GM23248 (cell line): ENCODE measurements at regions not wholly inside any gene's neighbourhood (a gene's known extent, or its start where the extent isn't known, plus 50 kb on each side); places are given as distances from the start of the nearest gene placed in this dataset.
"Not testable (repeated sequence)": the region's sequence is repeated elsewhere in the genome, so short reads cannot be mapped to it uniquely, and the experiment has no call there.

ENCODE experiments used
- DNase-seq: peaks from one replicate; pipeline ENCODE4 v3.0.0-alpha.2; 2015
- H2AFZ ChIP-seq: fragments of 200-600 bp; sonication (generic); 2 replicates; pipeline ENCODE4 v1.6.1; 2016; ENCODE audit warnings: antibody characterized with exemption
- H3F3A ChIP-seq: fragments of 200-600 bp; sonication (generic); 2 replicates; pipeline ENCODE4 v1.6.1; 2016; ENCODE audit warnings: mild to moderate bottlenecking, antibody characterized with exemption, mixed run types; ENCODE audit not compliant: insufficient read depth
- H3K27ac ChIP-seq: fragments of 200-600 bp; sonication (generic); 2 replicates; pipeline ENCODE4 v1.5.1; 2016; ENCODE audit warnings: mild to moderate bottlenecking
- H3K27me3 ChIP-seq: fragments of 200-600 bp; sonication (generic); replicated peaks from 2 replicates; pipeline ENCODE4 v1.6.1; 2016; ENCODE audit warnings: mild to moderate bottlenecking; ENCODE audit not compliant: insufficient read depth
- H3K36me3 ChIP-seq: fragments of 200-600 bp; sonication (generic); 2 replicates; pipeline ENCODE4 v1.6.1; 2016; ENCODE audit warnings: low read depth, mild to moderate bottlenecking
- H3K4me1 ChIP-seq: fragments of 200-600 bp; sonication (generic); 2 replicates; pipeline ENCODE4 v1.6.1; 2016; ENCODE audit warnings: mild to moderate bottlenecking; ENCODE audit not compliant: insufficient read depth
- H3K4me2 ChIP-seq: fragments of 200-600 bp; sonication (generic); one replicate; pipeline ENCODE4 v1.6.1; 2016; ENCODE audit warnings: mild to moderate bottlenecking; ENCODE audit not compliant: unreplicated experiment
- H3K4me3 ChIP-seq: fragments of 200-600 bp; sonication (generic); 2 replicates; pipeline ENCODE4 v1.5.1; 2016; ENCODE audit warnings: mild to moderate bottlenecking
- H3K79me2 ChIP-seq: fragments of 200-600 bp; sonication (generic); 2 replicates; pipeline ENCODE4 v1.6.1; 2016; ENCODE audit warnings: mild to moderate bottlenecking; ENCODE audit not compliant: insufficient read depth
- H3K9ac ChIP-seq: fragments of 200-600 bp; sonication (generic); 2 replicates; pipeline ENCODE4 v1.6.1; 2016; ENCODE audit warnings: mild to moderate bottlenecking
- H3K9me2 ChIP-seq: fragments of 200-600 bp; sonication (generic); 2 replicates; pipeline ENCODE4 v1.6.1; 2016; ENCODE audit warnings: mixed run types, mild to moderate bottlenecking, moderate library complexity; ENCODE audit not compliant: insufficient read depth
- H3K9me3 ChIP-seq: fragments of 200-600 bp; sonication (generic); one replicate; pipeline ENCODE4 v1.6.1; 2017; ENCODE audit warnings: low read depth
- H4K20me1 ChIP-seq: fragments of 200-600 bp; sonication (generic); 2 replicates; pipeline ENCODE4 v1.6.0; 2016; ENCODE audit not compliant: insufficient read depth
- WGBS, 2 experiments: methylation state at CpG; one replicate each; pipeline ENCODE4 v1.1.6; 2015 to 2017; ENCODE audit warnings: low lambda C conversion rate in 2 of 2, low coverage in 1 of 2; ENCODE audit errors: missing lambda C conversion rate in 2 of 2; 5-methylcytosine and 5-hydroxymethylcytosine counted together
- in situ Hi-C: fragments of 300-500 bp; cut with MboI; formaldehyde crosslinking; loops from 2 replicates; pipeline ENCODE4 v1.15.0; 2020

DNA sequence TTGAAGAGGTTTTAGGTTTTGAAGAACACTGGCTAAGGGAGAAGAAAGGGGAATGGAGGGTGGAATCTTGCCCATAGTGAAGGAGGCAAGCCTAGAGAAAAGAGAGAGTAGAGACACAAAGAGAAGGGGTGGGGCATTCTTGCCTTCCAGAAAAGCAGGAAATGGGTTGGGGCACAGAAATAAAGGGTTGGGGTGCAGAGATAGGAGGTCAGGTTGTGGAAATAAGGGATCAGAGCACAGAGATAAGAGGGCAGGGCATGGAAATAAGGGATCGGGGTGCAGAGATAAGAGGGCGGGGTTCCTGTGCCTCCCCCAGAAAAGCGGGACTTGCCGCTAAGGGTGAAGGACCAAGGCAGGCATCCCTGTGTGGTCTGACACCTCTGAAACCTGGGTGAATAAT is 69.9 kb downstream of the ALG1L2 start:
- H3K9me3 ChIP-seq, H3K4me3 ChIP-seq, H3F3A ChIP-seq, H3K4me2 ChIP-seq, H2AFZ ChIP-seq, H3K4me1 ChIP-seq, H3K27ac ChIP-seq, H3K9me2 ChIP-seq, H3K36me3 ChIP-seq, DNase-seq, H3K9ac ChIP-seq, in situ Hi-C loops, H3K27me3 ChIP-seq, H4K20me1 ChIP-seq, H3K79me2 ChIP-seq: not testable (repeated sequence)
- 76 to 77% methylated on average over 4 of the region's 4 CpGs for WGBS, 2 experiments

DNA sequence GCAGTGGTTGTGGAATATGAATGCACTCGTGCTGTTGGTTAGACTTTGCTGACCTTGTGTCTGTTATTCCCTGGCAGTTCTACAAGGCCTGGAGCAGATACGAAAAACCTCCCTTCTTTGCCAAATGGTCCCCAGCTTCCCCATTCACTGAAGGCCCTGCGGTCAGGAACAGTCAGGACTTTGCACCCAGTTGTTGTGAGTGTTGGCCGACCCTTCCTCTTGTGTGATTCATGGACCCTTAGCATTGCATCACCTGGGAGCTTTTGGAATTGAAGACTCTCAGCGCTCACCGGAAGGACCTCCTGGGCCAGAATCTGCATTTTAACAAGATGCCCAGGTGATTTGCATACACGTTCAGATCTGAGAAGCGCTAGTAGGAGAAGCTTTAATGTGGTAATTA is 71.6 kb downstream of the ALG1L2 start:
- in situ Hi-C loops, H3K4me2 ChIP-seq, H3K4me1 ChIP-seq, H4K20me1 ChIP-seq, H3K9me3 ChIP-seq, H3K9me2 ChIP-seq, H3K27ac ChIP-seq, H3K4me3 ChIP-seq, H3F3A ChIP-seq, H3K36me3 ChIP-seq, DNase-seq, H3K9ac ChIP-seq, H3K27me3 ChIP-seq, H2AFZ ChIP-seq, H3K79me2 ChIP-seq: not testable (repeated sequence)
- 63 to 66% methylated on average over 8 of the region's 8 CpGs for WGBS, 2 experiments

DNA sequence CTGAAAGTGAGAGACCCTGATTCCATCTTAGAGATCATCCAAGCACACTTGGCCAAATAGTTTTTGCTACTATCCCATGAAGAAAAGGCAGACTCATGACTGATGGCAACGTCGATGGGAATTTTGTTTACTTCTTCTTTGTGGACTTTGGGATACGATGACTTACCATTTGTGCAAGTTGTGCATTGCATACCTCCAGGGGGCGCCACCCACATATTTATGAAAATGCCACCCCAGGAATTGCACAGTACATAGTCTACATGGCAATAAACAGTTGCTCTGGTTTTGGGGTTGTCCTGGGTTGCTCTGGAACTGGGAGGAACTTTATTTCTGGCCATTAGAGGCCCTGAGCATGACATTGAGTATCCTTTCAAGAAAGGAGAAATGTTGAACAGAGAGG is 73.8 kb downstream of the ALG1L2 start:
- H3F3A ChIP-seq, H3K4me1 ChIP-seq, H3K79me2 ChIP-seq, H3K9me3 ChIP-seq, H3K9me2 ChIP-seq, H2AFZ ChIP-seq, H4K20me1 ChIP-seq, DNase-seq, H3K4me3 ChIP-seq, H3K36me3 ChIP-seq, H3K4me2 ChIP-seq, H3K27me3 ChIP-seq, H3K27ac ChIP-seq, H3K9ac ChIP-seq, in situ Hi-C loops: not testable (repeated sequence)
- WGBS, 2 experiments, result 0 to 50% methylated on average over 1 to 2 of the region's 4 CpGs

DNA sequence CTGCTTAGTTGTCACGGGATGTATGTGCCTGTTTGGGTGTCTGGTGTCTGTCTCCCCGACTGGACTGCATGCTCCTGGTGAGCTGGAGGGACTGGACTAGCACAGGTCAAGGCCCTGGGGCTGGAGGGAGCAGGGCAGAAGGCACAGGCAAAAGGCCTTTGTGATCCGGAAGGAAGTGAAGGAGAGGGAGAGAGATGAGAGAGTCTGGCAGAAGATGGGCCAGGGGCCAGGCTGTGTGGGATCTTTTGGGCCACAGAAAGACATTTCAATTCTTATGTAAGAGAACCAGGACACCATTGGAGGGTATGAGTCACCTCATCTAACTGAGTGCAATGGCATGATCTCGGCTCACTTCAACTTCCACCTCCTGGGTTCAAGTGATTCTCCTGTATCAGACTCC is 85.2 kb downstream of the ALG1L2 start:
- in situ Hi-C loops, H2AFZ ChIP-seq, DNase-seq, H3K4me1 ChIP-seq, H3F3A ChIP-seq, H3K4me2 ChIP-seq, H3K27me3 ChIP-seq, H3K9ac ChIP-seq, H3K4me3 ChIP-seq, H3K79me2 ChIP-seq, H3K9me2 ChIP-seq, H3K27ac ChIP-seq, H3K9me3 ChIP-seq, H4K20me1 ChIP-seq, H3K36me3 ChIP-seq: not testable (repeated sequence)
- 17 to 20% methylated on average over 3 of the region's 4 CpGs for WGBS, 2 experiments

DNA sequence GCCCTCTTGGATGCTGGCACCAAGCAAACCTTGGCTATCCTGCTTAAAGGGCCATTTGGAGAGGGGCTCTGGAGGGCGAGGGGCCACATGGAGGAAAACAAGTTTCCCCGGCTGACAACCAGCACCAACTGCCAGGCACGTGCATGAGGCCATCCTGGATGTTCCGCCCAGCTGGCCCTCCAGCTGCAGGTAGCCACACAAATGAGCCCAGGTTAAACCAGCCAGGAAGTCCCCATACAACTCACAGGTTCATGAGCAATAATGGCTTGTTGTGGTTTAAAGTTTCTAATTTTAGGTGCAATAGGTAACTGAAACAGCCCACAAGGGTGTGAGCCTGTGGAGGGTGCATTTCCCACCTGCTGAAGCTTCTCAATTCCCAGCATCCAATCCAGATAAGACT is 93.6 kb downstream of the ALG1L2 start:
- H3F3A ChIP-seq, H3K4me3 ChIP-seq, H3K79me2 ChIP-seq, H3K9me2 ChIP-seq, H3K9me3 ChIP-seq, H3K27ac ChIP-seq, H2AFZ ChIP-seq, H3K36me3 ChIP-seq, H3K4me2 ChIP-seq, H3K9ac ChIP-seq, H4K20me1 ChIP-seq, H3K4me1 ChIP-seq, in situ Hi-C loops, DNase-seq, H3K27me3 ChIP-seq: not testable (repeated sequence)
- 49 to 51% methylated on average over 4 of the region's 4 CpGs for WGBS, 2 experiments

DNA sequence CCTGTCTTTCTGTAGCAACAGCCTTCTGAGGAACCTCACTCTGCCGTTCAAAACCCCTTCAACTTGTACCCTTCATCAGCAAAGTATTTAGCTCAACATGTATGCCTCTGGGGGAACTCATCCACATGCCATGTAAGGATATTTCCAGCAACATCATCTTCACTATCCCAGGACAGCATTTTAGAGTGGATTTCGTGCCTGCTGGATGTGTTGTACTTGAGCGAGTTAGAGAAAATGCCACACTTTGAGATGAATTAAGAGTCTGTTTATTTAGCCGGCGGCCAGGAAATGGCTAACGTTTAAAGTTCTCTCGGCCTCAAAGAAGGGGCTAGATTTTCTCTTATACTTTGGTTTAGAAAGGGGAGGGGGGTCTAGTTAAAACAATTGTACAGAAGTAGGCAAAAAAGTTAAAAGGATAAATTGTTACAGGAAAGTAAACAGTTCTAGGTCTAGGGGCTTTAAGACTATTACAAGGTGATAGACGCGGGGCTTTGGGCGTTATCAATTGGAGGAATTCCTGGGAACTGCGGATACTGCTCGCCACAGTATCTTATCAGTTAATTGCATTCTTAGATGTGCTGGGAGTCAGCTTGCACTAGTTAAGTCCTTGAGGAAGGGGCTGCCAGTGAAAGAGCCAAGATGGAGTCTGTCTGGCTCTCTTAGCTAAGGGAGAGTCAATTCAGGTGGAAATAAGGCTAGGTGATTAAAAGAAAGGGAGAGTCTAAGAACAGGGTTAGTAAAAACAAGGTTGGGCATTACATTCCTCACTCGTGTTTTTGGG is 95.0 kb downstream of the ALG1L2 start:
- DNase-seq, H3K4me3 ChIP-seq, H3K9ac ChIP-seq, H3F3A ChIP-seq, H3K79me2 ChIP-seq, H3K36me3 ChIP-seq, H3K4me2 ChIP-seq, H3K27me3 ChIP-seq, H3K9me2 ChIP-seq, H3K9me3 ChIP-seq, H3K4me1 ChIP-seq, in situ Hi-C loops, H4K20me1 ChIP-seq, H2AFZ ChIP-seq, H3K27ac ChIP-seq: not testable (repeated sequence)
- WGBS, 2 experiments, result 57 to 58% methylated on average over 13 of the region's 13 CpGs

DNA sequence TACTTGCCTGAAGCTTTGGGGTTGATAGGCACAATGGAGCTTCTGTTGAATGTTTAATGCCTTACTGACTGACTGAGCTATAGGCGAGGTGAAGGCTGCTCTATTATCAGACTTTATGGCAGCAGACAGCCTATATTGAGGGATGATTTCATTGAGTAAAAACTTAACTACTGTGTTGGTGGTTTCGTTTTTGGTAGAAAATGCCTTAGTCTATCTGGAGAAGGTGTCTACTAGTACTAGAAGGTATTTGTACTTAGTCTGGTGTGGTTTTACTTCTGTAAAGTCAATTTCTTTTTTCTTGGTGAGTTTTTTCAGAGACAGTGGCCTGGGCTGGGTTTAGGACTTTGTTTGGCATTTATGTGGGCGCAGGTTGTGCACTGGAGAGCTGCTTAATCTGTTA is 97.2 kb downstream of the ALG1L2 start:
- H3K27me3 ChIP-seq, H3K4me1 ChIP-seq, H3K4me3 ChIP-seq, H3F3A ChIP-seq, H3K9me3 ChIP-seq, H3K27ac ChIP-seq, H3K4me2 ChIP-seq, H4K20me1 ChIP-seq, H2AFZ ChIP-seq, H3K9ac ChIP-seq, H3K36me3 ChIP-seq, H3K9me2 ChIP-seq, H3K79me2 ChIP-seq, in situ Hi-C loops: not testable (repeated sequence)
- WGBS, 2 experiments, result 43 to 47% methylated on average over 3 of the region's 3 CpGs
- DNase-seq, result peak; percentile 1
